Progenitor cell of endocrine pancreas (in vitro differentiated cells): ENCODE measurements at regions not wholly inside any gene's neighbourhood (a gene's known extent, or its start where the extent isn't known, plus 50 kb on each side); places are given as distances from the start of the nearest gene placed in this dataset.
A peak's percentile ranks its signal among the peaks of the same experiment; 100 is the strongest.

Experiments used
- DNase-seq: peaks from one replicate; pipeline ENCODE4 v3.0.0; 2021; ENCODE audit warnings: low spot score; ENCODE audit not compliant: unreplicated experiment
- H3K27ac Mint-ChIP-seq: 2 replicates; pipeline ENCODE4 v1.8.0; 2021; ENCODE audit warnings: mild to moderate bottlenecking, moderate library complexity, mixed read lengths
- H3K27me3 Mint-ChIP-seq: 2 replicates; pipeline ENCODE4 v1.8.0; 2021; ENCODE audit warnings: mixed read lengths
- H3K36me3 Mint-ChIP-seq: 2 replicates; pipeline ENCODE4 v1.8.0; 2022; ENCODE audit warnings: mixed read lengths; ENCODE audit not compliant: insufficient read depth
- H3K4me1 Mint-ChIP-seq: 2 replicates; pipeline ENCODE4 v1.8.0; 2021; ENCODE audit warnings: low read depth, mixed read lengths
- H3K4me3 Mint-ChIP-seq: 2 replicates; pipeline ENCODE4 v1.8.0; 2021; ENCODE audit warnings: low read depth, mild to moderate bottlenecking, moderate library complexity, mixed read lengths
- H3K9me3 Mint-ChIP-seq: 2 replicates; pipeline ENCODE4 v1.8.0; 2021; ENCODE audit warnings: low read depth, mixed read lengths
- TF ChIP-seq, protein P1 (sequence below): fragments of 200-600 bp; sonication (generic); IDR thresholded peaks from one replicate; pipeline ENCODE4 v1.5.0; 2021; ENCODE audit warnings: antibody characterized with exemption, mild to moderate bottlenecking; ENCODE audit not compliant: unreplicated experiment

DNA sequence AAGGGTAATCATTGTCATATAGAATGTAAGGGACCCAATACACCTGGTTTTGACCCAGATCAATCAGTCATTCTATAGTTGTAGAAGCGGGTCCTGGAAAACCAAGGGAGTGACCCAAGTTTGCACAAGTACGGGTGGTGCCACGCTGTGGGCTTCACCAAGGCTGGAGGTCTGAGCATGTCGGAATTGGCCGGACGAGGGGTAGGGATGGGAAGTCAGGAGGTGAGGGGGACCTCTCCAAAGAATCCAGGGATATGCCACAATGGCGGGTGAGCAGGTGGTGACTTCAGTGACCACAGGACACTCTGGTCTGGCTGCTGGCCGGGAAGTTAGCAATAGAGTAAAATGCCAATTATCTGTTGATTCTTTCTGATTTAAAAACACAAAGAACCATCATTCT is 186.6 kb upstream of the FOXQ1 start:
- H3K27me3 Mint-ChIP-seq: no peaks in the 10 kb centered on the region
- DNase-seq: no peak
- H3K4me1 Mint-ChIP-seq: peaks cover 16% of the 10 kb centered on the region
- H3K27ac Mint-ChIP-seq: peak overlapping the region; percentile 71
- TF ChIP-seq, protein P1, sequence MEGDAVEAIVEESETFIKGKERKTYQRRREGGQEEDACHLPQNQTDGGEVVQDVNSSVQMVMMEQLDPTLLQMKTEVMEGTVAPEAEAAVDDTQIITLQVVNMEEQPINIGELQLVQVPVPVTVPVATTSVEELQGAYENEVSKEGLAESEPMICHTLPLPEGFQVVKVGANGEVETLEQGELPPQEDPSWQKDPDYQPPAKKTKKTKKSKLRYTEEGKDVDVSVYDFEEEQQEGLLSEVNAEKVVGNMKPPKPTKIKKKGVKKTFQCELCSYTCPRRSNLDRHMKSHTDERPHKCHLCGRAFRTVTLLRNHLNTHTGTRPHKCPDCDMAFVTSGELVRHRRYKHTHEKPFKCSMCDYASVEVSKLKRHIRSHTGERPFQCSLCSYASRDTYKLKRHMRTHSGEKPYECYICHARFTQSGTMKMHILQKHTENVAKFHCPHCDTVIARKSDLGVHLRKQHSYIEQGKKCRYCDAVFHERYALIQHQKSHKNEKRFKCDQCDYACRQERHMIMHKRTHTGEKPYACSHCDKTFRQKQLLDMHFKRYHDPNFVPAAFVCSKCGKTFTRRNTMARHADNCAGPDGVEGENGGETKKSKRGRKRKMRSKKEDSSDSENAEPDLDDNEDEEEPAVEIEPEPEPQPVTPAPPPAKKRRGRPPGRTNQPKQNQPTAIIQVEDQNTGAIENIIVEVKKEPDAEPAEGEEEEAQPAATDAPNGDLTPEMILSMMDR: no peak
- no peaks in the 10 kb centered on the region for H3K36me3 Mint-ChIP-seq
- no peaks in the 10 kb centered on the region for H3K9me3 Mint-ChIP-seq
- no peak overlapping the region for H3K4me3 Mint-ChIP-seq

DNA sequence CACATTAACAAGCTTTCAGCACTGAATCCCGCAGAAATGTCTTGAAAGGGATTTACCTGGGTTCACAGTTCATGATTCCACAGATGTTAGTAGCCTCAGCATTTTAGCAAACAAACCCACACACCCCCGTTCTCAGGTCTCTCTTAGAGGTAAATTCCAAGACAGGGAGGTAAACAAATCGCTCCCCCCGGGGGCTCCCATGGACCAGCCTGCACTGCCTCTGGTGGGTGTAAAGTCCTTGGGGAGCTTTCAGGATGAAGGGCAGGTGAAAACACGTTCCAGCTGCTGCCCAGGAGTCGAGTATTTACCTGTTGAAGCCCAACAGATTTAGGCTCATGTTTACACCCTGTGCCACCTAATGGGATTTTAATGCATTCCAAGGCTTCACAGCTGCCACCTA is 187.0 kb upstream of the FOXQ1 start:
- H3K4me3 Mint-ChIP-seq: no peak overlapping the region
- no peaks in the 10 kb centered on the region for H3K27me3 Mint-ChIP-seq
- H3K9me3 Mint-ChIP-seq: no peaks in the 10 kb centered on the region
- H3K27ac Mint-ChIP-seq: no peak overlapping the region
- no peak for DNase-seq
- peaks cover 16% of the 10 kb centered on the region for H3K4me1 Mint-ChIP-seq
- TF ChIP-seq, protein P1: no peak
- no peaks in the 10 kb centered on the region for H3K36me3 Mint-ChIP-seq

DNA sequence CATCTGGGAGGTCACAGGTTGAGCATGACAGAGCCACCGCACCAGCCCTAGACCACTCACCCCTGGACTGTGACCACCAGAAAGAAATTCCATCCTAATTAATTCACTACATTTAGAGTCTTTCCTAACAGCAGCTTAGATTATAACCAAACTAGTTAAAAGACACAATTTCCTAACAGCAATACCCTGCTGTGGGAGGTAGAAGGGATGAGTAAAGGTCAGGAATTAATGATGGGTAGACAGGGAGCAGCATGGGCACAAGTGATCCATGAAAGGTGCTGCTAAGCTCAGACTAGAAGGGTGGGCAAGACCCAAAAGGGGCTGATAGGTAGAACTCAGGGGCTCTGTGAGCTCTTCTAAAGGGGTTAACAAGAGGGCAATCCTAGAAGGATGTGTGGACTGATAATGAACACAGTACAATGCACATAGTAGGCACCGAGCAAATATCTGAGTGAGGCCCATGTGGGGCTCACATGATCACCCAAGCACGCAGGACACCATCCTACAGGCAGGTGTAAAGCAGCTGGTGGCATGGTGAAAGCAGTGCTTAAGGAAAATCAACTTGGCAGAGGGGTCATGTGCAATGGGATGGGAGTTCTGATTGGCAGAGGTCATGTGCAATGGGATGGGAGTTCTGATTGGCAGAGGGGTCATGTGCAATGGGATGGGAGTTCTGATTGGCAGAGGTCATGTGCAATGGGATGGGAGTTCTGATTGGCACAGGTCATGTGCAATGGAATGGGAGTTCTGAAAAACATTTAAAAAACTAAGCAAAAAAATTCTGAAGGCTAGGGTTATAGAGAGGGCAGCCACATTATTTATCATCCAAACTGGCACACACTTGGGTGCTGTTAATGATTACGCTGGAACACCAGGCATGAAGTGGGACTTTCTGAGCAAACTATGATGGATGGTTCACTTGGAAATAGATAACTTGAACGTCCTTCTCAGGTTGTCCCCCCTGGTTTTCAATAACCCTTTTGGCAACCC is 188.2 kb upstream of the FOXQ1 start:
- Mint-ChIP-seq H3K9me3 (no peaks in the 10 kb centered on the region), H3K4me3 (no peak overlapping the region), H3K36me3 (no peaks in the 10 kb centered on the region), H3K27me3 (no peaks in the 10 kb centered on the region), H3K4me1 (peaks cover 16% of the 10 kb centered on the region), H3K27ac (no peak overlapping the region)
- DNase-seq: no peak
- TF ChIP-seq, protein P1: no peak

DNA sequence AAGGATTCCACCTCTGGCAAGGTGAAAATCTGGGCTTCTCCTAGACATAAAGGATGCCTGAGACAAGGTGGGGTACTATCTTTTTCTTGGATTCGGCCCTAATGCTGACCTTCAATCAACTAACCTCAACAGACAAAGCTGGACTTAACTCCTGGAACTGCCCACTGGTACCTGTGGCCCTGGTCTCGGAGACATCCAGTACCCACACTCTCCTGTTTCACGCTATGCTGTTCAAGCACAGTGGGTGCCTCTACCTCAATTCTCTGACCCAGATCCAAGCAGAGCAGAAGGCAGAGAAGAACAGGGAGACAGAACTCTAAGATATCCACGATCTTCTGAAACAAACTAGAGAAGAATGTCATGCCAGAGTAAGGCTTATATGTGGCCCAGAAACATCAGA is 189.8 kb upstream of the FOXQ1 start:
- no peak for DNase-seq
- Mint-ChIP-seq H3K4me3 (no peak overlapping the region), H3K4me1 (peaks cover 22% of the 10 kb centered on the region), H3K36me3 (no peaks in the 10 kb centered on the region), H3K27ac (no peak overlapping the region), H3K27me3 (no peaks in the 10 kb centered on the region), H3K9me3 (no peaks in the 10 kb centered on the region)
- TF ChIP-seq, protein P1: no peak

- Mint-ChIP-seq H3K36me3 (no peaks in the 10 kb centered on the region), H3K9me3 (no peaks in the 10 kb centered on the region), H3K4me1 (peaks cover 7% of the 10 kb centered on the region), H3K27me3 (peaks cover 7% of the 10 kb centered on the region), H3K4me3 (no peak overlapping the region), H3K27ac (no peak overlapping the region)
- TF ChIP-seq, protein P1: no peak
- DNase-seq: no peak
These were observed 193.6 kb upstream of the FOXQ1 start for GRCh38 chr6:1118287-1118647.
